Ovary (tissue), 7 donors: ENCODE measurements at regions not wholly inside any gene's neighbourhood (a gene's known extent, or its start where the extent isn't known, plus 50 kb on each side); places are given as distances from the start of the nearest gene placed in this dataset.

Source experiments
- DNase-seq, 5 donors: peaks; one replicate each; pipeline ENCODE4 v3.0.0-alpha.2; 2019 to 2020
- H3K27ac ChIP-seq, 2 donors: fragments of 200-600 bp; one replicate each; pipeline versions ENCODE4 v1.5.1 to v1.8.0; 2019 to 2022
- H3K27me3 ChIP-seq: fragments of 200-600 bp; one replicate; pipeline ENCODE4 v1.8.0; 2022
- H3K36me3 ChIP-seq: fragments of 200-600 bp; sonication (generic); one replicate; pipeline ENCODE4 v1.5.1; 2019
- H3K4me1 ChIP-seq: one replicate; pipeline ENCODE4 v1.8.1; 2013; ENCODE audit warnings: mild to moderate bottlenecking, moderate library complexity; ENCODE audit not compliant: insufficient read depth
- H3K4me3 ChIP-seq: fragments of 200-600 bp; sonication (generic); one replicate; pipeline ENCODE4 v1.5.1; 2017
- H3K9me3 ChIP-seq, 2 donors: fragments of 200-600 bp in 1 of 2; sonication (generic) in 1 of 2; one replicate each; pipeline versions ENCODE4 v1.5.1 to v1.8.1; 2013 to 2019; ENCODE audit warnings: mild to moderate bottlenecking in 1 of 2, moderate library complexity in 1 of 2
- EP300 ChIP-seq: sonication (generic); formaldehyde crosslinking; IDR thresholded peaks from one replicate; pipeline ENCODE4 v1.6.1; 2017; ENCODE audit warnings: antibody characterized with exemption
- POLR2A ChIP-seq: fragments of 450-650 bp; IDR thresholded peaks from one replicate; pipeline ENCODE4 v1.6.1; 2017; ENCODE audit warnings: antibody characterized with exemption, mild to moderate bottlenecking, moderate library complexity
- WGBS, 3 donors: extraction: QIAGEN DNeasy Blood & Tissue Kit in 1 of 3; methylation state at CpG; one replicate each; pipeline versions ENCODE4 v1.1.5 to v1.1.7; 2013 to 2017; 5-methylcytosine and 5-hydroxymethylcytosine counted together
- intact Hi-C, 4 donors: fragments of 100-400 bp; cut with DNase I; formaldehyde crosslinking; loops; one replicate each; pipeline versions ENCODE4 v1.11.0 to v1.15.1; 2022 to 2023
- TF ChIP-seq, protein P1 (sequence below), 3 donors: fragments of 450-650 bp in 2 of 3; fragments of 200-600 bp in 1 of 3; IDR thresholded peaks; one replicate each; pipeline versions ENCODE4 v1.5.1 to v1.8.0; 2016 to 2022; ENCODE audit warnings: antibody characterized with exemption in 3 of 3, mild to moderate bottlenecking in 1 of 3
- donor health status: DM: no; HTN: no; CAD: no; lungs with moderate emphysema.
- donor health status: DM: no; HTN: no; CAD: no.
- donor health status: Bipolar disorder and iron deficiency.
- donor health status: DM: no; HTN: no; CAD: no.
- donor health status: DM: yes; HTN: yes; CAD: no.

DNA sequence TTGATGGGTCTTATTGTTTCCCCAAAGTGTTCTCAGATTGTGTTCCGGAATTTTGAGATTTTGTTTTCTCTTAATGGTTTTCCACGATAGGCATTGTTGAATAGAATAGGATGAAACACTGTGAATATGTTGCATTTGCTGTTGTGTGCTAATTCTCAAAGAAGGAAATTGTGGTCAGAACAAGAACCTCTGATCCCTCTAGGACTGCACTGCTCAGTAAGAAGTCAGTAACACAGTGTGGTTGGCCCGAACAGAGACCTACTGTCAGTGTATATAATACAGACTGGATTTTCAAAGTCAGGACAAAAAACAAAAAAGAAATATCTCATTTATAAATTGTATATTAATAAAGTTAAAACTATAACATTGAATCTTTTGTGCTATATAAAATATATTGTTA is 494.8 kb downstream of the MAT2B start:
- Histone ChIP-seq H3K27ac (no peak overlapping the region), H3K9me3 (no peaks in the 10 kb centered on the region), H3K4me3 (no peak overlapping the region), H3K36me3 (no peaks in the 10 kb centered on the region), H3K4me1 (no peaks in the 10 kb centered on the region), H3K27me3 (no peaks in the 10 kb centered on the region)
- TF ChIP-seq POLR2A (no peak), EP300 (no peak)
- TF ChIP-seq, protein P1, sequence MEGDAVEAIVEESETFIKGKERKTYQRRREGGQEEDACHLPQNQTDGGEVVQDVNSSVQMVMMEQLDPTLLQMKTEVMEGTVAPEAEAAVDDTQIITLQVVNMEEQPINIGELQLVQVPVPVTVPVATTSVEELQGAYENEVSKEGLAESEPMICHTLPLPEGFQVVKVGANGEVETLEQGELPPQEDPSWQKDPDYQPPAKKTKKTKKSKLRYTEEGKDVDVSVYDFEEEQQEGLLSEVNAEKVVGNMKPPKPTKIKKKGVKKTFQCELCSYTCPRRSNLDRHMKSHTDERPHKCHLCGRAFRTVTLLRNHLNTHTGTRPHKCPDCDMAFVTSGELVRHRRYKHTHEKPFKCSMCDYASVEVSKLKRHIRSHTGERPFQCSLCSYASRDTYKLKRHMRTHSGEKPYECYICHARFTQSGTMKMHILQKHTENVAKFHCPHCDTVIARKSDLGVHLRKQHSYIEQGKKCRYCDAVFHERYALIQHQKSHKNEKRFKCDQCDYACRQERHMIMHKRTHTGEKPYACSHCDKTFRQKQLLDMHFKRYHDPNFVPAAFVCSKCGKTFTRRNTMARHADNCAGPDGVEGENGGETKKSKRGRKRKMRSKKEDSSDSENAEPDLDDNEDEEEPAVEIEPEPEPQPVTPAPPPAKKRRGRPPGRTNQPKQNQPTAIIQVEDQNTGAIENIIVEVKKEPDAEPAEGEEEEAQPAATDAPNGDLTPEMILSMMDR (IDR thresholded peaks at IDR 0.05): no peak
- intact Hi-C loops: no loop called here
- no peak for DNase-seq
- 73 to 90% (median 85%) methylated on average over 3 of the region's 3 CpGs for WGBS, 3 donors

DNA sequence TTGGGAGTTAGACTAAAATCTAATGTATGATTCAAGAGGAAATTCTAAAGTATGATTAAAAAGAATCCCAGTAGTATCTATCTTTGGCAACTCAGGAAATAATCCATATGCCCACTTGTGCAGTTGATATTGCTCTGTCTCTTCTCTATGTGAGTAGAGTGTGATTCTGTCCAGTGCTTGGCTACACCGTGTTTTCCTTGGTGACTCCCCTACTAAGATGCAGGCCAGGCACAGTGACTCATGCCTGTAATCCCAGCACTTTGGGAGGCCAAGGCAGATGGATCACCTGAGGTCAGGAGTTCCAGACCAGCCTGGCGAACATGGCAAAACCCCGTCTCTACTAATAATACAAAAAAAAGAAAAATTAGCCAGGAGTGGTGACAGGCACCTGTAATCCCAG is 495.4 kb downstream of the MAT2B start:
- TF ChIP-seq, protein P1 (IDR thresholded peaks at IDR 0.05): no peak
- TF ChIP-seq EP300 (no peak), POLR2A (no peak)
- H3K4me1 ChIP-seq: no peaks in the 10 kb centered on the region
- no peak overlapping the region for H3K4me3 ChIP-seq
- H3K27ac ChIP-seq: no peak overlapping the region
- H3K36me3 ChIP-seq: no peaks in the 10 kb centered on the region
- intact Hi-C loops: no loop called here
- H3K9me3 ChIP-seq: no peaks in the 10 kb centered on the region
- no peak for DNase-seq
- WGBS, 3 donors: 76 to 78% (median 77%) methylated on average over 3 of the region's 3 CpGs
- H3K27me3 ChIP-seq: no peaks in the 10 kb centered on the region

DNA sequence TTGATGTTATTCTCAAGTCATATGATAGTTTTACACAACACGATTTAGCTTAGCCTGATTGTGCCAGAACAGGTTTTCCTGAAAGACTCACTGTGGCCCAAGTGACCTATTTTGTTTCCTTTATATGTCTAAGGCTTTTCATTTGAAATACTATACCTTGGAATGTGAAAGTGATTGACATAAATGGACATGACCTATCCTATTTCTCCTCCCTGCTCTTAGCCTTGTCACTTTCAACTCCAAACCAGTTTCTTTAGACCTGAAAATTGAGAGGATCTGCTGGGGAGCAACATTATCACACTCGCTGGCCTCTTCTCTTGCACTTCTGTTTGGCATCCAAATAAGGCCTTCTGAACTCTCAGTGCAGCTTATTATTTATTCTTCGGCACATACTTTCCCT is 496.8 kb downstream of the MAT2B start:
- no peak for DNase-seq
- Histone ChIP-seq H3K4me1 (no peaks in the 10 kb centered on the region), H3K36me3 (no peaks in the 10 kb centered on the region), H3K9me3 (no peaks in the 10 kb centered on the region), H3K27me3 (no peaks in the 10 kb centered on the region), H3K4me3 (no peak overlapping the region), H3K27ac (no peak overlapping the region)
- TF ChIP-seq, protein P1 (IDR thresholded peaks at IDR 0.05): no peak
- TF ChIP-seq EP300 (no peak), POLR2A (no peak)
- intact Hi-C loops: no loop called here
- 48 to 55% (median 50%) methylated on average over 3 of the region's 3 CpGs for WGBS, 3 donors

DNA sequence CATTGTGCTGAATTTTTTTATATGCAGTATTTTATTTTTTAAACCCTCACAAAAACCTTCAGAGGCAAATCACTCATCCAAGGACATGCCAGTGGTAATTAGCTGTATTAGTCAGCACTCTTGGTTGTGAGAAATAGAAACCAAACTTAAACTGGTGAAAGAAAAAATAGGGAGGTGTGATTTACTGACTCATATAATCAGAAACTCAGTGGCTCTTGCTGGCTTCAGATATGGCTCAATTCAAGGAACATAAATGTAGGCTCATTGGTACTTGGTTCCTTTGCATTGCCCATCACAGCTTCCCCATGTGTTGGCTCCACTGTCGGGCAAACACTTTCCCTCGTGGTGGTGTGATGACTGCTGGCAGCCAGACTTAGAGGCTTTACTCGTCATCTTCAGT is 497.2 kb downstream of the MAT2B start:
- DNase-seq: no peak
- H3K27ac ChIP-seq: no peak overlapping the region
- no peaks in the 10 kb centered on the region for H3K27me3 ChIP-seq
- TF ChIP-seq POLR2A: no peak
- TF ChIP-seq EP300: no peak
- TF ChIP-seq, protein P1 (IDR thresholded peaks at IDR 0.05): no peak
- 90 to 92% (median 90%) methylated on average over 3 of the region's 3 CpGs for WGBS, 3 donors
- H3K4me3 ChIP-seq: no peak overlapping the region
- H3K4me1 ChIP-seq: no peaks in the 10 kb centered on the region
- no peaks in the 10 kb centered on the region for H3K9me3 ChIP-seq
- H3K36me3 ChIP-seq: no peaks in the 10 kb centered on the region
- intact Hi-C loops: no loop called here

DNA sequence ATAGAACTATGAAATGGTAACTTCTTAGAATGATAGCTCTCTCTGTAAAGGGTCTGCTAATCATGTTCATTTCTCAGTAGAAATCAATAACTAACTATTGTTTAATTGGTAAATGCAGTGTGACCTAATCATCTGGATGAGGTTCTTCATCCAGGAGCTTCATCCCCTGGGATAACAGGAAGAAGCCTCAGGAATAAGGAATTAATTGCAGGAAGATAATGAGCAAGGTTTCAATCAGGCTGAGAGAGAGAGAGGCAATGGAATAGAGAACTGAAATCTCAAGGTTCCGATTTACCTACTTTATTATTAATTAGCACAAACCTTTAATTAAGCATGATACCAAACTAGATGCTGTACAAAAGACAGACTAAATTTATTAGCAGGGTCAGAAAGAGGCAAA is 499.7 kb downstream of the MAT2B start:
- 75 to 81% (median 78%) methylated on average over 1 of the region's 1 CpG for WGBS, 3 donors
- intact Hi-C loops: no loop called here

More for the DNA sequence above, 499.7 kb downstream of the MAT2B start:
- no peak for DNase-seq
- H3K4me1 ChIP-seq: no peaks in the 10 kb centered on the region
- H3K27ac ChIP-seq: no peak overlapping the region
- H3K4me3 ChIP-seq: no peak overlapping the region
- TF ChIP-seq POLR2A (no peak), EP300 (no peak)
- TF ChIP-seq, protein P1 (IDR thresholded peaks at IDR 0.05): no peak
- no peaks in the 10 kb centered on the region for H3K36me3 ChIP-seq
- no peaks in the 10 kb centered on the region for H3K9me3 ChIP-seq
- H3K27me3 ChIP-seq: no peaks in the 10 kb centered on the region
